ENCODE measurements at regions not wholly inside any gene's neighbourhood (a gene's known extent, or its start where the extent isn't known, plus 50 kb on each side); places are given as distances from the start of the nearest gene placed in this dataset.

- no peak overlapping the region for H3K27ac ChIP-seq
- H3K27me3 ChIP-seq, result no peaks in the 10 kb centered on the region
- no peak overlapping the region for H3K4me3 ChIP-seq
- no peaks in the 10 kb centered on the region for H3K36me3 ChIP-seq
- no peak for DNase-seq (ENCODE audit: low read depth in 1 of 2, low spot score in 1 of 2)
- TF ChIP-seq CTCF (IDR thresholded peaks at IDR 0.05; ENCODE audit: low read depth, low read length), result no peak
- no peaks in the 10 kb centered on the region for H3K4me1 ChIP-seq (ENCODE audit: low read depth)
- H3K9me3 ChIP-seq (ENCODE audit: low read depth), result no peaks in the 10 kb centered on the region
These were observed 964.6 kb downstream of the HACE1 start for GRCh38 chr6:103895136-103895535.

- DNase-seq (ENCODE audit: low read depth in 1 of 2, low spot score in 1 of 2), result peak in 1 of 2 donors; percentile 87
- no peak for TF ChIP-seq CTCF (IDR thresholded peaks at IDR 0.05; ENCODE audit: low read depth, low read length)
- H3K27ac ChIP-seq, result no peak overlapping the region
- no peaks in the 10 kb centered on the region for H3K27me3 ChIP-seq
- H3K4me1 ChIP-seq (ENCODE audit: low read depth), result no peaks in the 10 kb centered on the region
- no peaks in the 10 kb centered on the region for H3K9me3 ChIP-seq (ENCODE audit: low read depth)
- no peaks in the 10 kb centered on the region for H3K36me3 ChIP-seq
- H3K4me3 ChIP-seq, result no peak overlapping the region
These were observed 966.6 kb downstream of the HACE1 start for GRCh38 chr6:103893141-103893581.

GRCh38 chr6:103886951-103887350 lies 972.8 kb downstream of the HACE1 start:
- no peak for DNase-seq (ENCODE audit: low read depth in 1 of 2, low spot score in 1 of 2)
- Histone ChIP-seq H3K9me3 (ENCODE audit: low read depth) (no peaks in the 10 kb centered on the region), H3K27me3 (no peaks in the 10 kb centered on the region), H3K4me1 (ENCODE audit: low read depth) (no peaks in the 10 kb centered on the region), H3K27ac (no peak overlapping the region), H3K4me3 (no peak overlapping the region), H3K36me3 (no peaks in the 10 kb centered on the region)
- no peak for TF ChIP-seq CTCF (IDR thresholded peaks at IDR 0.05; ENCODE audit: low read depth, low read length)

- no peak for DNase-seq (ENCODE audit: low read depth in 1 of 2, low spot score in 1 of 2)
- TF ChIP-seq CTCF (IDR thresholded peaks at IDR 0.05; ENCODE audit: low read depth, low read length), result no peak
- no peaks in the 10 kb centered on the region for H3K9me3 ChIP-seq (ENCODE audit: low read depth)
These were observed 974.3 kb downstream of the HACE1 start for GRCh38 chr6:103885446-103885845.

GRCh38 chr6:103879800-103880199 lies 979.9 kb downstream of the HACE1 start:
- no peak for TF ChIP-seq CTCF (IDR thresholded peaks at IDR 0.05; ENCODE audit: low read depth, low read length)
- DNase-seq (ENCODE audit: low read depth in 1 of 2, low spot score in 1 of 2), result no peak
- Histone ChIP-seq H3K36me3 (no peaks in the 10 kb centered on the region), H3K4me3 (no peak overlapping the region), H3K27me3 (no peaks in the 10 kb centered on the region), H3K27ac (no peak overlapping the region), H3K4me1 (ENCODE audit: low read depth) (no peaks in the 10 kb centered on the region), H3K9me3 (ENCODE audit: low read depth) (no peaks in the 10 kb centered on the region)

More at GRCh38 chr6:103885446-103885845, 974.3 kb downstream of the HACE1 start:
- H3K4me3 ChIP-seq, result no peak overlapping the region
- no peaks in the 10 kb centered on the region for H3K4me1 ChIP-seq (ENCODE audit: low read depth)
- no peaks in the 10 kb centered on the region for H3K27me3 ChIP-seq
- no peak overlapping the region for H3K27ac ChIP-seq
- H3K36me3 ChIP-seq, result no peaks in the 10 kb centered on the region

- H3K9me3 ChIP-seq (ENCODE audit: low read depth), result no peaks in the 10 kb centered on the region
- H3K4me1 ChIP-seq (ENCODE audit: low read depth), result no peaks in the 10 kb centered on the region
- no peaks in the 10 kb centered on the region for H3K36me3 ChIP-seq
- H3K27me3 ChIP-seq, result no peaks in the 10 kb centered on the region
- no peak for TF ChIP-seq CTCF (IDR thresholded peaks at IDR 0.05; ENCODE audit: low read depth, low read length)
- H3K4me3 ChIP-seq, result no peak overlapping the region
- no peak for DNase-seq (ENCODE audit: low read depth in 1 of 2, low spot score in 1 of 2)
- no peak overlapping the region for H3K27ac ChIP-seq
These were observed 984.5 kb downstream of the HACE1 start for GRCh38 chr6:103875221-103875620.
